Neuronal stem cell (in vitro differentiated cells): ENCODE measurements at regions not wholly inside any gene's neighbourhood (a gene's known extent, or its start where the extent isn't known, plus 50 kb on each side); places are given as distances from the start of the nearest gene placed in this dataset.
"Not testable (repeated sequence)": the region's sequence is repeated elsewhere in the genome, so short reads cannot be mapped to it uniquely, and the experiment has no call there.

Source experiments
- DNase-seq: peaks from one replicate; pipeline ENCODE4 v3.0.0-alpha.2; 2013; ENCODE audit warnings: low spot score
- H2AFZ ChIP-seq: one replicate; pipeline ENCODE4 v1.6.1; 2013; ENCODE audit warnings: mild to moderate bottlenecking, low read length, inconsistent platforms
- H2AK5ac ChIP-seq: 2 replicates; pipeline ENCODE4 v1.6.1; 2013; ENCODE audit warnings: low read depth, mild to moderate bottlenecking, inconsistent platforms, low read length, moderate library complexity, mixed read lengths
- H2BK120ac ChIP-seq: 2 replicates; pipeline ENCODE4 v1.6.1; 2013; ENCODE audit warnings: low read depth, mild to moderate bottlenecking, inconsistent platforms, low read length, moderate library complexity, mixed read lengths
- H2BK12ac ChIP-seq: one replicate; pipeline ENCODE4 v1.6.1; 2013; ENCODE audit warnings: low read length, inconsistent platforms
- H2BK15ac ChIP-seq: 2 replicates; pipeline ENCODE4 v1.6.1; 2013; ENCODE audit warnings: mild to moderate bottlenecking, low read length, inconsistent platforms, mixed read lengths
- H2BK5ac ChIP-seq: one replicate; pipeline ENCODE4 v1.6.1; 2013; ENCODE audit warnings: inconsistent platforms, mild to moderate bottlenecking, low read length, moderate library complexity
- H3K14ac ChIP-seq: one replicate; pipeline ENCODE4 v1.6.1; 2013; ENCODE audit warnings: low read length, inconsistent platforms
- H3K18ac ChIP-seq: 2 replicates; pipeline ENCODE4 v1.6.1; 2013; ENCODE audit warnings: low read length, inconsistent platforms
- H3K23ac ChIP-seq: 2 replicates; pipeline ENCODE4 v1.6.1; 2013; ENCODE audit warnings: low read depth, mild to moderate bottlenecking, mixed read lengths, low read length, inconsistent platforms; ENCODE audit not compliant: poor library complexity
- H3K27ac ChIP-seq: replicated peaks from 3 replicates; pipeline ENCODE4 v1.5.1; 2013; ENCODE audit warnings: low read length, inconsistent platforms
- H3K27me3 ChIP-seq, 3 experiments: 2 replicates each; pipeline ENCODE4 v1.6.1; 2013; ENCODE audit warnings: low read length in 3 of 3, mild to moderate bottlenecking in 2 of 3, inconsistent platforms in 1 of 3, low read depth in 1 of 3, mixed read lengths in 1 of 3, moderate library complexity in 1 of 3; ENCODE audit not compliant: control insufficient read depth in 3 of 3, insufficient read depth in 3 of 3
- H3K36me3 ChIP-seq, 2 donors: replicated peaks in 1 of 2; 2 replicates each; pipeline ENCODE4 v1.6.1; 2013; ENCODE audit warnings: low read length in 2 of 2; ENCODE audit not compliant: control insufficient read depth in 2 of 2, insufficient read depth in 2 of 2
- H3K4ac ChIP-seq: 2 replicates; pipeline ENCODE4 v1.6.1; 2013; ENCODE audit warnings: inconsistent platforms, mild to moderate bottlenecking, low read length, moderate library complexity
- H3K4me1 ChIP-seq, 2 donors: 1 replicate in 1 of 2; 2 replicates in 1 of 2; pipeline ENCODE4 v1.6.1; 2013; ENCODE audit warnings: low read length in 2 of 2, low read depth in 1 of 2; ENCODE audit not compliant: control insufficient read depth in 2 of 2, insufficient read depth in 1 of 2
- H3K4me2 ChIP-seq: one replicate; pipeline ENCODE4 v1.6.1; 2013; ENCODE audit warnings: mild to moderate bottlenecking, low read length, inconsistent platforms; ENCODE audit not compliant: insufficient read depth, poor library complexity, severe bottlenecking
- H3K4me3 ChIP-seq, 2 donors: 2 replicates each; pipeline ENCODE4 v1.5.1; 2013; ENCODE audit warnings: low read length in 2 of 2, mild to moderate bottlenecking in 2 of 2, inconsistent platforms in 1 of 2, moderate library complexity in 1 of 2
- H3K79me1 ChIP-seq: one replicate; pipeline ENCODE4 v1.6.1; 2013; ENCODE audit warnings: low read depth, mild to moderate bottlenecking, inconsistent platforms, low read length, moderate library complexity
- H3K9ac ChIP-seq: one replicate; pipeline ENCODE4 v1.6.1; 2013; ENCODE audit warnings: mild to moderate bottlenecking, low read depth, low read length, inconsistent platforms; ENCODE audit not compliant: poor library complexity
- H3K9me3 ChIP-seq, 2 donors: replicated peaks in 1 of 2; 2 replicates each; pipeline versions ENCODE3 to v1.6.1; 2013; ENCODE audit warnings: low read length in 2 of 2, mild to moderate bottlenecking in 2 of 2, inconsistent platforms in 1 of 2, low read depth in 1 of 2, mixed read lengths in 1 of 2, moderate library complexity in 1 of 2; ENCODE audit not compliant: control insufficient read depth in 2 of 2, insufficient read depth in 1 of 2
- H4K8ac ChIP-seq: one replicate; pipeline ENCODE4 v1.6.1; 2013; ENCODE audit warnings: low read depth, mild to moderate bottlenecking, inconsistent platforms, low read length, moderate library complexity
- H4K91ac ChIP-seq: one replicate; pipeline ENCODE4 v1.6.1; 2013; ENCODE audit warnings: low read length, low read depth, mild to moderate bottlenecking, inconsistent platforms; ENCODE audit not compliant: poor library complexity
- WGBS, 2 donors: extraction: QIAGEN DNeasy Blood & Tissue Kit; methylation state at CpG; one replicate each; pipeline ENCODE4 v1.1.7; 2013; ENCODE audit warnings: missing lambda C conversion rate in 2 of 2, mixed read lengths in 1 of 2; ENCODE audit not compliant: insufficient read length in 2 of 2, insufficient replicate concordance in 1 of 2; ENCODE audit errors: extremely low coverage in 2 of 2; 5-methylcytosine and 5-hydroxymethylcytosine counted together

GRCh38 chr20:25852968-25853717 lies 156.5 kb upstream of the ZNF337 start:
- H2BK15ac ChIP-seq, H4K8ac ChIP-seq, H4K91ac ChIP-seq, H3K4me1 ChIP-seq, H3K9me3 ChIP-seq, H2BK12ac ChIP-seq, H3K23ac ChIP-seq, H3K14ac ChIP-seq, H3K79me1 ChIP-seq, H3K18ac ChIP-seq, DNase-seq, H2BK120ac ChIP-seq, H2AK5ac ChIP-seq, H3K9ac ChIP-seq, H3K4me2 ChIP-seq, H3K27ac ChIP-seq, H3K4ac ChIP-seq, H3K36me3 ChIP-seq, H2AFZ ChIP-seq, H2BK5ac ChIP-seq: not testable (repeated sequence)
- WGBS, 2 donors: no CpG with 5 or more reads among the region's 31 CpGs
- Histone ChIP-seq H3K4me3 (peak overlapping the region in 1 of 2 donors; percentile 64), H3K27me3 (peaks cover 0 to 15% (median 0%) of the 10 kb centered on the region in 3 experiments)

- not testable (repeated sequence) for DNase-seq, H2BK15ac ChIP-seq, H3K9ac ChIP-seq, H3K4me1 ChIP-seq, H2BK5ac ChIP-seq, H3K18ac ChIP-seq, H2BK12ac ChIP-seq, H3K79me1 ChIP-seq, H4K8ac ChIP-seq, H3K23ac ChIP-seq, H3K4me3 ChIP-seq, H2AK5ac ChIP-seq, H3K14ac ChIP-seq, H3K36me3 ChIP-seq, H3K9me3 ChIP-seq, H3K27ac ChIP-seq, H2BK120ac ChIP-seq, H3K27me3 ChIP-seq, H2AFZ ChIP-seq, H3K4ac ChIP-seq, H3K4me2 ChIP-seq, H4K91ac ChIP-seq
- no CpG with 5 or more reads among the region's 4 CpGs for WGBS, 2 donors
Measured at GRCh38 chr20:25850133-25850532, 153.5 kb upstream of the ZNF337 start.

- Histone ChIP-seq H2BK15ac (no peak overlapping the region), H3K18ac (no peak overlapping the region)
- WGBS, 2 donors: no CpG with 5 or more reads among the region's 7 CpGs
Measured at GRCh38 chr20:25848222-25848621, 151.6 kb upstream of the ZNF337 start.

GRCh38 chr20:25844640-25845039 lies 148.0 kb upstream of the ZNF337 start:
- not testable (repeated sequence) for H3K27me3 ChIP-seq, H3K4ac ChIP-seq, H3K23ac ChIP-seq, H3K14ac ChIP-seq, H2BK120ac ChIP-seq, H3K9ac ChIP-seq, DNase-seq, H3K79me1 ChIP-seq, H4K8ac ChIP-seq, H3K36me3 ChIP-seq, H2BK15ac ChIP-seq, H2BK5ac ChIP-seq, H2AK5ac ChIP-seq, H3K4me2 ChIP-seq, H3K4me3 ChIP-seq, H2AFZ ChIP-seq, H3K27ac ChIP-seq, H3K4me1 ChIP-seq, H4K91ac ChIP-seq, H3K18ac ChIP-seq, H2BK12ac ChIP-seq, H3K9me3 ChIP-seq
- WGBS, 2 donors: no CpG with 5 or more reads among the region's 9 CpGs

More at GRCh38 chr20:25848222-25848621, 151.6 kb upstream of the ZNF337 start:
- Histone ChIP-seq H3K4ac (no peak overlapping the region), H3K14ac (no peak overlapping the region), H2BK120ac (no peak overlapping the region), H2AK5ac (no peak overlapping the region), H3K27ac (no peak overlapping the region), H3K4me1 (no peaks in the 10 kb centered on the region), H3K4me3 (no peak overlapping the region), H2BK5ac (no peak overlapping the region), H3K9me3 (no peaks in the 10 kb centered on the region), H3K23ac (no peak overlapping the region), H3K36me3 (no peaks in the 10 kb centered on the region), H4K8ac (no peak overlapping the region), H3K79me1 (no peaks in the 10 kb centered on the region), H3K27me3 (no peaks in the 10 kb centered on the region), H3K9ac (no peak overlapping the region), H2AFZ (no peak overlapping the region), H2BK12ac (no peak overlapping the region), H4K91ac (no peak overlapping the region), H3K4me2 (no peak overlapping the region)
- DNase-seq: no peak
